ENCODE measurements at regions not wholly inside any gene's neighbourhood (a gene's known extent, or its start where the extent isn't known, plus 50 kb on each side); places are given as distances from the start of the nearest gene placed in this dataset.
A peak's percentile ranks its signal among the peaks of the same experiment; 100 is the strongest.

- Histone ChIP-seq H3K36me3 (ENCODE audit: insufficient read depth, low read length) (no peaks in the 10 kb centered on the region), H3K4me2 (ENCODE audit: insufficient read depth, low read length) (peak overlapping the region; percentile 58), H3K79me2 (ENCODE audit: insufficient read depth, low read length) (no peaks in the 10 kb centered on the region), H3K27ac (ENCODE audit: low read depth, low read length) (peak overlapping the region; percentile 12), H3K27me3 (ENCODE audit: insufficient read depth, low read length) (no peaks in the 10 kb centered on the region), H3K4me3 (ENCODE audit: insufficient read depth, low read length) (peak overlapping the region; percentile 14), H3K9me3 (ENCODE audit: low read depth, low read length) (no peaks in the 10 kb centered on the region), H3K4me1 (ENCODE audit: insufficient read depth, low read length) (peaks cover 18% of the 10 kb centered on the region), H4K20me1 (ENCODE audit: insufficient read depth, low read length) (no peaks in the 10 kb centered on the region), H2AFZ (ENCODE audit: low read length) (peak overlapping the region; percentile 70)
- TF ChIP-seq, protein P1, sequence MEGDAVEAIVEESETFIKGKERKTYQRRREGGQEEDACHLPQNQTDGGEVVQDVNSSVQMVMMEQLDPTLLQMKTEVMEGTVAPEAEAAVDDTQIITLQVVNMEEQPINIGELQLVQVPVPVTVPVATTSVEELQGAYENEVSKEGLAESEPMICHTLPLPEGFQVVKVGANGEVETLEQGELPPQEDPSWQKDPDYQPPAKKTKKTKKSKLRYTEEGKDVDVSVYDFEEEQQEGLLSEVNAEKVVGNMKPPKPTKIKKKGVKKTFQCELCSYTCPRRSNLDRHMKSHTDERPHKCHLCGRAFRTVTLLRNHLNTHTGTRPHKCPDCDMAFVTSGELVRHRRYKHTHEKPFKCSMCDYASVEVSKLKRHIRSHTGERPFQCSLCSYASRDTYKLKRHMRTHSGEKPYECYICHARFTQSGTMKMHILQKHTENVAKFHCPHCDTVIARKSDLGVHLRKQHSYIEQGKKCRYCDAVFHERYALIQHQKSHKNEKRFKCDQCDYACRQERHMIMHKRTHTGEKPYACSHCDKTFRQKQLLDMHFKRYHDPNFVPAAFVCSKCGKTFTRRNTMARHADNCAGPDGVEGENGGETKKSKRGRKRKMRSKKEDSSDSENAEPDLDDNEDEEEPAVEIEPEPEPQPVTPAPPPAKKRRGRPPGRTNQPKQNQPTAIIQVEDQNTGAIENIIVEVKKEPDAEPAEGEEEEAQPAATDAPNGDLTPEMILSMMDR (IDR thresholded peaks at IDR 0.05; ENCODE audit: extremely low read depth, low read depth, low read length) = no peak
- peak; percentile 44 for DNase-seq (ENCODE audit: insufficient read length, low spot score, missing footprints)
Measured at GRCh38 chr13:33918199-33918932, 100.4 kb downstream of the RFC3 start.

GRCh38 chr13:33919120-33919519 lies 101.2 kb downstream of the RFC3 start:
- Histone ChIP-seq H3K4me3 (ENCODE audit: insufficient read depth, low read length) (peak overlapping the region; percentile 14), H2AFZ (ENCODE audit: low read length) (peak overlapping the region; percentile 70), H3K36me3 (ENCODE audit: insufficient read depth, low read length) (no peaks in the 10 kb centered on the region), H3K4me2 (ENCODE audit: insufficient read depth, low read length) (peak overlapping the region; percentile 58), H3K9me3 (ENCODE audit: low read depth, low read length) (no peaks in the 10 kb centered on the region), H3K27me3 (ENCODE audit: insufficient read depth, low read length) (no peaks in the 10 kb centered on the region), H3K27ac (ENCODE audit: low read depth, low read length) (peak overlapping the region; percentile 12), H3K79me2 (ENCODE audit: insufficient read depth, low read length) (no peaks in the 10 kb centered on the region), H4K20me1 (ENCODE audit: insufficient read depth, low read length) (no peaks in the 10 kb centered on the region), H3K4me1 (ENCODE audit: insufficient read depth, low read length) (peaks cover 18% of the 10 kb centered on the region)
- no peak for DNase-seq (ENCODE audit: insufficient read length, low spot score, missing footprints)
- TF ChIP-seq, protein P1 (IDR thresholded peaks at IDR 0.05; ENCODE audit: extremely low read depth, low read depth, low read length) = no peak

GRCh38 chr13:33925563-33925962 lies 107.6 kb downstream of the RFC3 start:
- no peaks in the 10 kb centered on the region for H3K4me1 ChIP-seq (ENCODE audit: insufficient read depth, low read length)
- H3K36me3 ChIP-seq (ENCODE audit: insufficient read depth, low read length) = no peaks in the 10 kb centered on the region
- DNase-seq (ENCODE audit: insufficient read length, low spot score, missing footprints) = no peak
- no peaks in the 10 kb centered on the region for H3K27me3 ChIP-seq (ENCODE audit: insufficient read depth, low read length)
- TF ChIP-seq, protein P1 (IDR thresholded peaks at IDR 0.05; ENCODE audit: extremely low read depth, low read depth, low read length) = no peak
- H3K4me2 ChIP-seq (ENCODE audit: insufficient read depth, low read length) = no peak overlapping the region
- no peaks in the 10 kb centered on the region for H4K20me1 ChIP-seq (ENCODE audit: insufficient read depth, low read length)
- H3K9me3 ChIP-seq (ENCODE audit: low read depth, low read length) = no peaks in the 10 kb centered on the region
- H3K79me2 ChIP-seq (ENCODE audit: insufficient read depth, low read length) = no peaks in the 10 kb centered on the region
- no peak overlapping the region for H2AFZ ChIP-seq (ENCODE audit: low read length)
- H3K27ac ChIP-seq (ENCODE audit: low read depth, low read length) = no peak overlapping the region
- no peak overlapping the region for H3K4me3 ChIP-seq (ENCODE audit: insufficient read depth, low read length)

- Histone ChIP-seq H4K20me1 (ENCODE audit: insufficient read depth, low read length) (no peaks in the 10 kb centered on the region), H2AFZ (ENCODE audit: low read length) (peak overlapping the region; percentile 85), H3K36me3 (ENCODE audit: insufficient read depth, low read length) (no peaks in the 10 kb centered on the region), H3K4me1 (ENCODE audit: insufficient read depth, low read length) (no peaks in the 10 kb centered on the region), H3K27ac (ENCODE audit: low read depth, low read length) (no peak overlapping the region), H3K27me3 (ENCODE audit: insufficient read depth, low read length) (no peaks in the 10 kb centered on the region), H3K79me2 (ENCODE audit: insufficient read depth, low read length) (no peaks in the 10 kb centered on the region), H3K4me3 (ENCODE audit: insufficient read depth, low read length) (no peak overlapping the region), H3K4me2 (ENCODE audit: insufficient read depth, low read length) (no peak overlapping the region), H3K9me3 (ENCODE audit: low read depth, low read length) (no peaks in the 10 kb centered on the region)
- peak; percentile 27 for DNase-seq (ENCODE audit: insufficient read length, low spot score, missing footprints)
- TF ChIP-seq, protein P1 (IDR thresholded peaks at IDR 0.05; ENCODE audit: extremely low read depth, low read depth, low read length) = no peak
Measured at GRCh38 chr13:33927315-33927714, 109.4 kb downstream of the RFC3 start.
